ENCODE measurements at regions not wholly inside any gene's neighbourhood (a gene's known extent, or its start where the extent isn't known, plus 50 kb on each side); places are given as distances from the start of the nearest gene placed in this dataset.

DNA sequence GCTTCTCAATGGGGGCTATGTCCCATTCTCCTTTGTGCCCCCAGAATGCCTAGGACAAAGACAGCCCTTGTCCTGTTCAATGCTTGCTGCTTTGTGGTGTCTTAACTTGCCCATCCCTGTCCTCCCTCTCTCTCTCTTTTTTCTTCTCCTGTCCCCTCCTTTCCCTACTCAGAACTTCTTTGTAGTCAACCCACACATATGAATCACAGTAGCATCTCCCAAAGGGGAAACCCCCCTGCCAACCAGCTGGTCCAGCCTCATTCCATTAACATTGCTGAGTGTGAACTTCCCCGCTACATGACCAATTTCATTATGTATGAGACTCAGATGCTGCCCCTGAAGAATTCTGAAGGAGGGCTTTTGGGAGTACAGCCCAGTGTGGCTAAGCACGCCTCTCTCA is 408.3 kb downstream of the ENC1 start:
- Mint-ChIP-seq H3K36me3 (ENCODE audit: low read depth) (no peaks in the 10 kb centered on the region), H3K9me3 (ENCODE audit: low read depth) (peaks cover 2% of the 10 kb centered on the region), H3K27me3 (ENCODE audit: low read depth) (peaks cover 2% of the 10 kb centered on the region), H3K27ac (ENCODE audit: unreplicated experiment) (peak overlapping the region; percentile 59), H3K4me3 (ENCODE audit: unreplicated experiment) (no peak overlapping the region), H3K4me1 (ENCODE audit: low read depth) (peaks cover 42% of the 10 kb centered on the region)
- TF ChIP-seq CTCF (IDR thresholded peaks at IDR 0.05) = no peak
- DNase-seq (ENCODE audit: low spot score) = no peak

DNA sequence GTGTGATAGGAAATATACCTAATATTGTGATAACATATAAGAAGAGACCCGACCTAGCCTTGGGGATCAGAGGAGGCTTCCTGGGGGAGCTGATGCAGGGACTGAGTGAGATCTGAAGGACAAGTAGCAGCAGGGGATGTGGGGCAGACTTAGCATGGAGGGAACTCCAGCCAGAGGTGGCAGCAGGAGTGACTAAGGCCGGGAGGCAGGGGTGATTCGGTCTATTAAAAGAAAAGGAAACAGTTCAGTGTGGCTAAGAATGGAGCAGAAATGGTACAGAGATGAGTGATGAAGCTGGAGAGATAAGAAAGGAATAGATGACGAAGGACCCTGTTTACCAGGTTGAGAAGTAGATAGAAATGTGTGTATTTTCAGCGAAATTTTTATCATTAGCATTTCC is 408.8 kb downstream of the ENC1 start:
- peaks cover 2% of the 10 kb centered on the region for H3K9me3 Mint-ChIP-seq (ENCODE audit: low read depth)
- no peak for DNase-seq (ENCODE audit: low spot score)
- no peak overlapping the region for H3K4me3 Mint-ChIP-seq (ENCODE audit: unreplicated experiment)
- H3K4me1 Mint-ChIP-seq (ENCODE audit: low read depth) = peaks cover 42% of the 10 kb centered on the region
- peaks cover 2% of the 10 kb centered on the region for H3K27me3 Mint-ChIP-seq (ENCODE audit: low read depth)
- TF ChIP-seq CTCF (IDR thresholded peaks at IDR 0.05) = no peak
- H3K36me3 Mint-ChIP-seq (ENCODE audit: low read depth) = no peaks in the 10 kb centered on the region
- H3K27ac Mint-ChIP-seq (ENCODE audit: unreplicated experiment) = peak overlapping the region; percentile 30

- Mint-ChIP-seq H3K9me3 (ENCODE audit: low read depth) (peaks cover 9% of the 10 kb centered on the region), H3K4me3 (ENCODE audit: unreplicated experiment) (no peak overlapping the region), H3K4me1 (ENCODE audit: low read depth) (peaks cover 6% of the 10 kb centered on the region), H3K27me3 (ENCODE audit: low read depth) (peaks cover 2% of the 10 kb centered on the region), H3K36me3 (ENCODE audit: low read depth) (peaks cover 2% of the 10 kb centered on the region), H3K27ac (ENCODE audit: unreplicated experiment) (no peak overlapping the region)
- TF ChIP-seq CTCF (IDR thresholded peaks at IDR 0.05) = no peak
- no peak for DNase-seq (ENCODE audit: low spot score)
Observed at GRCh38 chr5:74226716-74227485, 413.6 kb downstream of the ENC1 start.

DNA sequence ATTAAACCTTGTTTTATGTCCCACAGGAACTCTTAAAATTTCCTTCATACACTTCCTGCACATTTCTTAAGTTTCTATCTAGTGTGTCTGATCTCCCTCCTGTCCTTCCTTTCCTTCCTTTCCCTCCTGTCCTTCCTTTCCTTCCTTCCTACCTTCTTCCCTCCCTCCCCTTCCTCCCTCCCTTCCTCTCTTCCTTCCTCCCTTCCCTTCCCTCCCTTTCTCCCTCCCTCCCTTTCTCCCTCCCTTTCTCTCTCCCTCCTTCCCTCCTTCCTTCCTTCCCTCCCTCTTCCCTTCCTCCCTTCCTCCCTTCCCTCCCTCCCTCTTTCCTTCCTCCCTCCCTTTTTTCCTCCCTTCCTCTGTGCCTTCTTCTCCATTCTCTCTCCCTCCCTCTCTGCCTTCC is 414.9 kb downstream of the ENC1 start:
- DNase-seq (ENCODE audit: low spot score) = no peak
- Mint-ChIP-seq H3K36me3 (ENCODE audit: low read depth) (peaks cover 2% of the 10 kb centered on the region), H3K4me3 (ENCODE audit: unreplicated experiment) (no peak overlapping the region), H3K9me3 (ENCODE audit: low read depth) (peaks cover 9% of the 10 kb centered on the region), H3K27ac (ENCODE audit: unreplicated experiment) (no peak overlapping the region), H3K4me1 (ENCODE audit: low read depth) (no peaks in the 10 kb centered on the region), H3K27me3 (ENCODE audit: low read depth) (peaks cover 2% of the 10 kb centered on the region)
- no peak for TF ChIP-seq CTCF (IDR thresholded peaks at IDR 0.05)

DNA sequence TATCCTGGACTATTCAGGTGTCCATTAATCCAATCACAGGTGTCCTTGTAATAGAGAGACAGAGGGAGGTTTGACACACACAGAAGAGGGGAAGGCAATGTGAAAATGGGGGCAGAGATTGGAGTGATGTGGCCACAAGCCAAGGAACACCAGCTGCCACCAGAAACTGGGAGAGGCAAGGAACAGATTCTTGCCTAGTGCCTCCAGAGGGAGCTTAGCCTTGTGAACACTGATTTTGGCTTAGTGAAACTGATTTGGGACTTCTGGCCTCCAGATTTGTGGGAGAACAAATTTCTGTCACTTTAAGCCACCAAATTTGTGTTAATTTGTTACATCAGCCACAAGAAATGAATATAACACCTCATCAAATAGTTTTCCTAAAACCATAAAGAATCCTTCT is 416.2 kb downstream of the ENC1 start:
- peaks cover 3% of the 10 kb centered on the region for H3K36me3 Mint-ChIP-seq (ENCODE audit: low read depth)
- H3K27me3 Mint-ChIP-seq (ENCODE audit: low read depth) = peaks cover 2% of the 10 kb centered on the region
- no peak overlapping the region for H3K27ac Mint-ChIP-seq (ENCODE audit: unreplicated experiment)
- H3K9me3 Mint-ChIP-seq (ENCODE audit: low read depth) = peaks cover 14% of the 10 kb centered on the region
- no peak for TF ChIP-seq CTCF (IDR thresholded peaks at IDR 0.05)
- H3K4me1 Mint-ChIP-seq (ENCODE audit: low read depth) = no peaks in the 10 kb centered on the region
- DNase-seq (ENCODE audit: low spot score) = no peak
- H3K4me3 Mint-ChIP-seq (ENCODE audit: unreplicated experiment) = no peak overlapping the region
